ENCODE measurements at regions not wholly inside any gene's neighbourhood (a gene's known extent, or its start where the extent isn't known, plus 50 kb on each side); places are given as distances from the start of the nearest gene placed in this dataset.

- TF ChIP-seq EZH2 (IDR thresholded peaks at IDR 0.05; ENCODE audit: low read length) (no peak), CTCF (optimal IDR thresholded peaks at IDR 0.05 in 1 of 3, IDR thresholded peaks at IDR 0.05 in 1 of 3, conservative IDR thresholded peaks at IDR 0.05 in 1 of 3; ENCODE audit: extremely low read depth in 1 of 3, insufficient read depth in 2 of 3, low read length in 3 of 3) (no peak)
Observed at GRCh38 chr2:129870685-129871241, 108.7 kb upstream of the RAB6C start.
